Loucy (cell line): ENCODE measurements at regions not wholly inside any gene's neighbourhood (a gene's known extent, or its start where the extent isn't known, plus 50 kb on each side); places are given as distances from the start of the nearest gene placed in this dataset.

Source experiments
- EZH2phosphoT487 ChIP-seq: fragments of 200-600 bp; IDR thresholded peaks from 2 replicates; pipeline ENCODE4 v1.6.1; 2018; ENCODE audit warnings: antibody characterized with exemption, mild to moderate bottlenecking, moderate library complexity, borderline replicate concordance
- TF ChIP-seq, protein P1 (sequence below): fragments of 200-600 bp; sonication (generic); conservative IDR thresholded peaks from 2 replicates; pipeline ENCODE4 v1.5.1; 2014; ENCODE audit warnings: mild to moderate bottlenecking, antibody characterized with exemption, low read length

DNA sequence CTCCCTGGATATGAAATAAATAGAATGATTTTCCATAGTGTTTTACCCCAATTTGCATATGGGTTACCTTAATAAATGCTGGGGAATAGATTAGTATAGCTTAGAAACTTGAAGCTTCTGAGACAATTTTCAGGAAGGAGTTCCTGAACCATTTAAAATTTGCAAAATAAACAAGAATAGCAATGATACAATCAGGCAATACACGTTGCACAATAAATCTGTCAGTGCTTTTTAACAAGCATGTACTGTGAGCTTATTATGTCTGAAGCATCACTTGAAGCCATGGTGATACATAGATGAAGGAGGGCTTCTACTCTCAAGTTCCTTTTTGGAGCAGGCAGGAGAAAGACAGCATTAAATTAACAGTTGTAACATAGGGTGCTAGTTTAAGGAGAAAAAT, 84.2 kb upstream of the WDFY3 start:
- TF ChIP-seq, protein P1, sequence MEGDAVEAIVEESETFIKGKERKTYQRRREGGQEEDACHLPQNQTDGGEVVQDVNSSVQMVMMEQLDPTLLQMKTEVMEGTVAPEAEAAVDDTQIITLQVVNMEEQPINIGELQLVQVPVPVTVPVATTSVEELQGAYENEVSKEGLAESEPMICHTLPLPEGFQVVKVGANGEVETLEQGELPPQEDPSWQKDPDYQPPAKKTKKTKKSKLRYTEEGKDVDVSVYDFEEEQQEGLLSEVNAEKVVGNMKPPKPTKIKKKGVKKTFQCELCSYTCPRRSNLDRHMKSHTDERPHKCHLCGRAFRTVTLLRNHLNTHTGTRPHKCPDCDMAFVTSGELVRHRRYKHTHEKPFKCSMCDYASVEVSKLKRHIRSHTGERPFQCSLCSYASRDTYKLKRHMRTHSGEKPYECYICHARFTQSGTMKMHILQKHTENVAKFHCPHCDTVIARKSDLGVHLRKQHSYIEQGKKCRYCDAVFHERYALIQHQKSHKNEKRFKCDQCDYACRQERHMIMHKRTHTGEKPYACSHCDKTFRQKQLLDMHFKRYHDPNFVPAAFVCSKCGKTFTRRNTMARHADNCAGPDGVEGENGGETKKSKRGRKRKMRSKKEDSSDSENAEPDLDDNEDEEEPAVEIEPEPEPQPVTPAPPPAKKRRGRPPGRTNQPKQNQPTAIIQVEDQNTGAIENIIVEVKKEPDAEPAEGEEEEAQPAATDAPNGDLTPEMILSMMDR, result no peak
- TF ChIP-seq EZH2phosphoT487, result no peak
